NCI-H2227 (cell line): ENCODE measurements at regions not wholly inside any gene's neighbourhood (a gene's known extent, or its start where the extent isn't known, plus 50 kb on each side); places are given as distances from the start of the nearest gene placed in this dataset.

ENCODE experiments used
- DNase-seq: peaks from one replicate; lab custom pipeline; 2025; ENCODE audit not compliant: unreplicated experiment; lab: John Stamatoyannopoulos, UW

GRCh38 chr10:33521904-33522303 is 187.4 kb upstream of the NRP1 start:
- DNase-seq: no peak

- no peak for DNase-seq
Observed at GRCh38 chr10:33521062-33521461, 186.6 kb upstream of the NRP1 start.

GRCh38 chr10:33520223-33520622 is 185.8 kb upstream of the NRP1 start:
- no peak for DNase-seq

- no peak for DNase-seq
Observed at GRCh38 chr10:33519130-33519860, 184.8 kb upstream of the NRP1 start.

- DNase-seq: no peak
Observed at GRCh38 chr10:33510206-33510605, 175.7 kb upstream of the NRP1 start.

GRCh38 chr10:33509231-33509831 is 174.9 kb upstream of the NRP1 start:
- DNase-seq: no peak

GRCh38 chr10:33507662-33508425 is 173.4 kb upstream of the NRP1 start:
- DNase-seq: no peak

- DNase-seq: no peak
Observed at GRCh38 chr10:33506838-33507661, 172.6 kb upstream of the NRP1 start.

- no peak for DNase-seq
Observed at GRCh38 chr10:33506391-33506790, 171.9 kb upstream of the NRP1 start.

GRCh38 chr10:33501161-33501560 is 166.7 kb upstream of the NRP1 start:
- DNase-seq: no peak

- peak; percentile 41 for DNase-seq
Observed at GRCh38 chr10:33498391-33498891, 164.0 kb upstream of the NRP1 start.

- DNase-seq: no peak
Observed at GRCh38 chr10:33497338-33497737, 162.9 kb upstream of the NRP1 start.

GRCh38 chr10:33496096-33496495 is 161.6 kb upstream of the NRP1 start:
- no peak for DNase-seq

GRCh38 chr10:33494694-33495265 is 160.3 kb upstream of the NRP1 start:
- DNase-seq: no peak

GRCh38 chr10:33493978-33494377 is 159.5 kb upstream of the NRP1 start:
- no peak for DNase-seq

GRCh38 chr10:33493497-33493896 is 159.0 kb upstream of the NRP1 start:
- no peak for DNase-seq

- DNase-seq: no peak
Observed at GRCh38 chr10:33492701-33493345, 158.4 kb upstream of the NRP1 start.

GRCh38 chr10:33489501-33490176 is 155.2 kb upstream of the NRP1 start:
- no peak for DNase-seq

GRCh38 chr10:33487014-33487776 is 152.7 kb upstream of the NRP1 start:
- DNase-seq: no peak
